Esophagus muscularis mucosa (tissue), 4 donors: ENCODE measurements at regions not wholly inside any gene's neighbourhood (a gene's known extent, or its start where the extent isn't known, plus 50 kb on each side); places are given as distances from the start of the nearest gene placed in this dataset.

Experiments
- CTCF ChIP-seq, 3 experiments: fragments of 200-600 bp in 2 of 3; fragments of 450-650 bp in 1 of 3; sonication (generic) in 2 of 3; IDR thresholded peaks; one replicate each; pipeline ENCODE4 v1.5.1; 2017 to 2019; ENCODE audit warnings: antibody characterized with exemption in 3 of 3, mild to moderate bottlenecking in 2 of 3, moderate library complexity in 1 of 3
- EP300 ChIP-seq: sonication (generic); formaldehyde crosslinking; IDR thresholded peaks from one replicate; pipeline ENCODE4 v1.6.1; 2017; ENCODE audit warnings: antibody characterized with exemption
- POLR2A ChIP-seq: fragments of 450-650 bp; IDR thresholded peaks from one replicate; pipeline ENCODE4 v1.6.1; 2017; ENCODE audit warnings: antibody characterized with exemption, moderate library complexity, mild to moderate bottlenecking, low read depth

DNA sequence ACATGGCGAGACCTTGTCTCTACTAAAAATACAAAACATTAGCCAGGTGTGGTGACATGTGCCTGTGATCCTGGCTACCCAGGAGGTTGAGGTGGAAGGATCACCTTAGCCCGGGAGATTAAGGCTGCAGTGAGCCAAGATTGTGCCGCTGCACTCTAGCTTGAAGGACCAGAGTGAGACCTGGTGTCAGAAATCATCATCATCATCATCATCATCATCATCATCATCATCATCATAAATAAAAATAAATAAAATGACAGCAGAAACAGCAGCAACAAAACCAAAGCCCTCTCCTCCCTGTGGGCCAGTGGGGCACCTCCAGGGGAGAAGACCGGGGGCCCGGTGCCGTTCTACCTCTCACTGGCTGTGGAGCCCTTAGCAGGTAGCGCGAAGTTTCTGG is 281.9 kb upstream of the CRY1 start:
- TF ChIP-seq CTCF (IDR thresholded peaks at IDR 0.05) (no peak), POLR2A (no peak), EP300 (no peak)
